ENCODE measurements at regions not wholly inside any gene's neighbourhood (a gene's known extent, or its start where the extent isn't known, plus 50 kb on each side); places are given as distances from the start of the nearest gene placed in this dataset.
A peak's percentile ranks its signal among the peaks of the same experiment; 100 is the strongest.
"Not testable (repeated sequence)": the region's sequence is repeated elsewhere in the genome, so short reads cannot be mapped to it uniquely, and the experiment has no call there.

GRCh38 chr7:80346704-80347103 is 165.2 kb downstream of the GNAT3 start:
- no peak for DNase-seq

- DNase-seq = peak; percentile 63
Measured at GRCh38 chr7:80335511-80336231, 176.2 kb downstream of the GNAT3 start.

- no peak for DNase-seq
Measured at GRCh38 chr7:80334908-80335307, 177.0 kb downstream of the GNAT3 start.

- DNase-seq = no peak
Measured at GRCh38 chr7:80334196-80334595, 177.7 kb downstream of the GNAT3 start.

GRCh38 chr7:80333040-80333439 is 178.8 kb downstream of the GNAT3 start:
- no peak for DNase-seq

DNA sequence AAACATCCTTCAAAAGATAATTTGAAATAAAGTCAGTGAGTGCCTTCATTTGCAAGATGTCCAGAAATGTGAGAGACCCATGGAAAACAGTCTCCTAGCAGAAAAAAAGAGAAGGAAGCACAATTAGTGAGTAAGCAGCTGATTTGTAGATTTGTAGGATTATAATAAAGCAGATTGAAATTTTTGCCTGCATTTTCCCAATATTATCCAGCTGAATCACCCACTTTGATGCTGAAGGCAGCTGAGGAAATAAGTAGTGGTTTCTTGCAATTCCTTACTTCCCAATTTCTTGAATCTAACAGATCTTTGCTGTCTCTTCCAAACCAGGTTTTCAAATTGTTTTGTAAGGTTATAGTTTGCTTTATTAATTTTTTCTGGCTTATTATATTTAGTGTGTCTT is 181.4 kb downstream of the GNAT3 start:
- DNase-seq = no peak

GRCh38 chr7:80324032-80324431 is 187.8 kb downstream of the GNAT3 start:
- DNase-seq = no peak

DNA sequence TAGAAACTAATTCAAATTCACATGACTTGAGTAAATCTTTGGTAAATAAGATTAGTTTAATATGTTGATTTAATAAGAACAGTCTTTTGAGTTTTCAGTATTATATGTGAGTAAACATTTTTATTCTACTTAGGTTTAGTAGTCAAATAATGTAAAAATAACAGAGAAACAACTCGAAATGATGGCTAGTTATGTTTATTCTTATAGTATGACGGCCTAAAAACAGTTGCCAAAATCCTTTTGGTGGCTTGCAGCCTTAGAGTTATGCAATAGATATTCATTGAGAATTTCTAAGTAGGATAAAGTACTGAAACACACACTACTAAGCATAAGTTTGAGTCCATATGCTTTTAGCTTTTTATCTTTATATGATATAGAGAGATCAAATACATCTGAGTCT is 184.8 kb downstream of the GNAI1 start:
- no peak for DNase-seq

GRCh38 chr7:80318081-80318480 is 183.4 kb downstream of the GNAI1 start:
- DNase-seq = no peak

DNA sequence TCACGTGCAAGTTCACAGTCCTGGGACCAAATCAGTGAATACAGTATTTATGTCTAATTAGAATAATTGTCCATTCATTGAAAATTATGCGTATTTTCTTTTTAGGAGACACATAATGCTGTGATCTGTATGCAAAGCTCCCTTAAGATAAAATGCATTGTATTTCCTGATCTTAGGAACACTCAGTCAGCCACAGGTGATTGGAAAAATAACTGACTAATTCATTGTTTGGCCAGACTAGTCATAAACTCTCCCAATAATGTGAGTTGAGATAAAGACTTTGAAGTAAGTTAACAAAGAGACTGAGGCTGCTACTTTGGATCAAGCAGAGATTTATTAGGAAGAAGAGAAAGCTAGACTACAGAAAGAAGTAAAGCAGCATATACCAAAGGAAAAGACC is 182.2 kb downstream of the GNAI1 start:
- no peak for DNase-seq

DNA sequence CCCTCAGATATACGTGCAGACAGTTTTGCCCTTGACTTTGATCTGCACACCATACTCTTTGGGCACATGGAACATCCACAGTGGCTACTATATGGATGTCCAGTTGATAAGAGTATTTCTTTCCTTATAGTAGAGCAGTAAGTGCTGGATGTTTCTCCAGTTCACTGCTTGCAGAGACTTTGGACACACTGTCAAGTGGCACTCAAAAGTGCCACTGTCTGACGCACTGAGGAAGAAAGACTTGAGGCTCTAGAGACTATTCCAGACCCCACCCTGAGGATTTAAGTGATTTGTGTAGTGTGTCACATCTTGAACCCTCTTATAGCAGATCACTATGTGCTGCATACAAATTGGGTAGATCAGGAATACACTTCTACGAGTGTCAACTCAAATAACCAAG is 179.1 kb downstream of the GNAI1 start:
- DNase-seq = no peak

- DNase-seq = no peak
Measured at GRCh38 chr7:80313067-80313626, 178.5 kb downstream of the GNAI1 start.

- peak; percentile 77 for DNase-seq
Measured at GRCh38 chr7:80312139-80312661, 177.6 kb downstream of the GNAI1 start.

DNA sequence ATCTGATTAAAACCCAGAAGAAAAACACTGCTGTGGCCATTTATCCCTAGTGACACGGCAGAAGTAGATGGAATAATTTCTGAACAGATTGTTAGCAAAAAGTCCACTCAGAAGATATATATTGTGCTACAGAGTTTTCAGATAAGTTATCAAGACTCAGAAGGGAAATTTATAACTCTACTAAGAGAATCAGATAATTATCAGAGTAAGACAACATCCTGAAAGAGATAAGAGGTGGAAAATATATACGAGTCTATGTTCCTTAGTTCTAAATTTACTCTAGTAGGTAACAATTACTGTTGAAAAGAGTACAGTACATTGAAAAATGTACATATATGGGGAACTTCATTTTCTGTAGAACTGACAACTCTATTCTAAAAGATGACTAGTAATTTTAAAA is 176.7 kb downstream of the GNAI1 start:
- DNase-seq = no peak

DNA sequence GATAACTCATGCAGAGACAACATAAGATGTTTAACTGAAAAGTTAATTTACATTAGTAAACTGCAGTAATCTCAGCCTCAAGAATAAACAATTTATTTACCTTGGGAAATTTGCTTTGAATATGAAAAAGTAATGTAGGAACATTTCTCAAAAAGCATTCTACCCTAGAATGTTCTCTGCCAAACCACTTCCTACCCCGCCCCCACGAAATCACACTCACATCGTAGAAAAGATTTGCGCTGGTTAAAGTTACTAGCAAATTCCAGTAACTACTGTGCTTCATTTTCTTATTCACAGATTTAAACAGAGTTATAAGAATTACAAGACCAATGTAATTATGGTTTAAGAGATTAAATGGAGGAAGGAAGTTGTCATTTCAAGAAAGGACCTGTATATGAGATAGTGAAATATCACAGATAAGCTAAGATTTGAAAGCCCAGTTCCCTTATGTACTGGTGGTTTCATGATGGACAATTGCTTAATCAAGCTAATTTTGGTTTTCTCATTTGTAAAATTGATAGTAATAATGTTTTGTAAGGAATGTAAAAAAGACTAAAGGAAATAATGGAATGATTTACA is 175.4 kb downstream of the GNAI1 start:
- DNase-seq = no peak

DNA sequence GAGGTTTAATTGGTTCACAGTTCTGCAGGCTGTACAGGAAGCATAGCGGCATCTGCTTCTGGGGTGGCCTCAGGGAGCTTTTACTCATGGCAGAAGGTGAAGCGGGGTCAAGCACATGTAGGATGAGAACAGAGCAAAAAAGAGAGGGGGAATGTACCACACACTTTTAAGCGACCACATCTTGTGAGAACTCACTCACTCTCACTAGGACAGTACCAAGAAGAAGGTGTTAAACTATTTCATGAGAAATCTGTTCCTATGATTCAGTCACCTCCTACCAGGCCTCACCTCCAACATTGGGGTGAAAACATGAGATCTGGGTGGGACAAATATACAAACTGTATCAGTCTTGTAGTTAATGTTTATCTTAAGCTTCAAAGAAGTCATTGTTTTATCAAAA is 174.7 kb downstream of the GNAI1 start:
- DNase-seq = no peak

DNA sequence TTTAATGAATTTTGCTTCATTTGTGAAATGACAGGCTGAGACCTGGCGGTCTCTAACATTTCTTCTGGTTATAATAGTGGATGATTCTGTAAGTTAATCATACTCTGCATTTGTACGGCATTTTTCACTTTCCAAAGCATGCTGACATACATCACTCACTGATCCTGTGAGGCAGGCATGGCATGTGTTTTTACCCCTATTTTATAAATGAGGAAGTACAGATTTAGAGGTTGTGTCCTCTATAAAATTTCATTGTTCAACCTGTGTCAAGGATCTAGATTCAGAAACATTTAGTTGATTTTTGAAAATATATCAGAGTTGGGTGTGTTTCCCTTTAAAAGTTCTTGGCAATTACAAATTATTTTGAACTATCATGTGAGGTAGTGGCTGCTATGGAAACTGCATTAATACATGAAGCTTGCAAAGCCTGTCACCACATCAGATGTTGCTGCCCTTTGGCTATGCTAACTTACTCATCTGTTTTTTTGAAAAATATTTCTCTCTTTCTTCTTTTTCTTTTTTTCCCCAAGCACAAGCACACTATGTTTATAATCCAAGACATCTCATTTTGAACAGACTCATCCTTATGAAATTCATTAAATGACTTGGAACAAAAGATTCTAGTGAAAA is 172.7 kb downstream of the GNAI1 start:
- no peak for DNase-seq

DNA sequence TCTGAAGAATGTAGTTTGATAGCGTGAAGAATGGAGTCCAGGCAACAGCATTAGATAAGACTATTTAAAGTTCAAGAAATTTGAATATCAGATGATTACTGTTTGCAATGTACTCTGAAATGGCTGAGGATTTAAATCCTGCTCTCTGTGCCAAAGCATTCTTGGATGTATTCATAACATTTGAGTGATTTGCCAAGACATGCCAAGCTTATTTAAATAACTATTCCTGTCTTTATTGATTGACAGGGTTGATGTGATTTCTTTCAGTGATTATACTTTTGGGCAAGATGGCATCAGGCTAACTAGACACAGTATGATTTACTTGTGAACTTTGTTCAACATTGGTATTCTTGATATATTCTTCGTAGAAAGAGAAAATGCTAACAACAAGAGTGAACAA is 168.7 kb downstream of the GNAI1 start:
- DNase-seq = no peak

GRCh38 chr7:80302636-80303035 is 168.0 kb downstream of the GNAI1 start:
- no peak for DNase-seq

DNA sequence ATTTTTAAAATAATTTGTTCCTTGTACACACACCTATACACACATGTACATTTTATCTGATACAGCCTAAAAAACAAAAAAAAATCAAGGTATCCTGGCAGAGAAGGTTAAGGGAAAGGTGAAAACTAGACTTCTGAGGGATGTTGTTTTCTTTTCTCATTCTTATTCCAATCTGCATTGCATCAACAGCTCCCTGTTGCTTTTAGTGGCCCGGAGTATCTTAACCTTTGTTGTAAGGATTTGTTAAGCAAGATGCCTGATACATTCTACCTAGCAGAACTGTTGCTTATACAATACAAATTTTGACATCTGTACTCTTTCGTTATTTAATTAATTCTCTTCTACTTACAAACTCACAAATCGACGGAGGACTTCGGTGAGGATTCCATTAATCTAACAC is 167.4 kb downstream of the GNAI1 start:
- DNase-seq = no peak

GRCh38 chr7:80298201-80298600 is 163.6 kb downstream of the GNAI1 start:
- no peak for DNase-seq

DNA sequence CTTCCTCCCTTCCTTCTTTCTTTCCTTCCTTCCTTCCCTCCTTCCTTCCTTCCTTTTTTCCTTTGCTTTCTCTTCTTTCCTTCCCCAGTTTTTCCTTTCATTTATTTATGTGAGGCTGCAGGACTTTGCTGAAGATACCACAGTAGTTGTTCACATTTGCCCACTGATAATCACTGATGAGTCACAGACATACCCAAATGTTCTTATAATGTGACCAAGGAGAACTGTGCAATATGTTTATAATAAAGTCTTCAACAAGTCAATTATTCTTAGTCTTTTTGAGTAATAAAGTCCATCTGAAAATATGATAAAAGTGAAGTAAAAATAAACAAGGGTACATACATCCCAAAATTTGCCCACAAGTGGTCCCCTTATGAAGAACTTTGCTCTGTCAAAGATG is 159.7 kb downstream of the GNAI1 start:
- DNase-seq = no peak

DNA sequence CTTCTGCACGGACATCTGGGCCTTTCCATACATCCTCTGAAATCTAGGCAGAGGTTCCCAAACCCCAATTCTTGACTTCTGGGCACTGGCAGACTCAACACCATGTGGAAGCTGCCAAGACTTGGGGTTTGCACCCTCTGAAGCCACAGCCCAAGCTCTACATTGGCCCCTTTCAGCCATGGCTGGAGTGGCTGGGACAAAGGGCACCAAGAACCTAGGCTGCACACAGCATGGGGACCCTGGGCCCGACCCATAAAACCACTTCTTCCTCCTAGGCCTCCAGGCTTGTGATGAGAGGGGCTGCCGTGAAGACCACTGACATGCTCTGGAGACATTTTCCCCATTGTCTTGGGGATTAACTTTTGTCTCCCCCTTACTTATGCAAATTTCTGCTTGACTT is 158.0 kb downstream of the GNAI1 start:
- DNase-seq = not testable (repeated sequence)
